Chondrocyte (in vitro differentiated cells): ENCODE measurements at regions not wholly inside any gene's neighbourhood (a gene's known extent, or its start where the extent isn't known, plus 50 kb on each side); places are given as distances from the start of the nearest gene placed in this dataset.

ENCODE experiments used
- DNase-seq: peaks from one replicate; pipeline ENCODE4 v3.0.0; 2021; ENCODE audit warnings: mixed read lengths, low spot score
- H3K27ac Mint-ChIP-seq: one replicate; pipeline ENCODE4 v1.8.0; 2021; ENCODE audit warnings: mild to moderate bottlenecking, moderate library complexity, mixed read lengths; ENCODE audit not compliant: unreplicated experiment
- H3K27me3 Mint-ChIP-seq: 2 replicates; pipeline ENCODE4 v1.8.0; 2021; ENCODE audit warnings: low read depth, mixed read lengths
- H3K36me3 Mint-ChIP-seq: 2 replicates; pipeline ENCODE4 v1.8.0; 2021; ENCODE audit warnings: low read depth, mixed read lengths
- H3K4me1 Mint-ChIP-seq: 2 replicates; pipeline ENCODE4 v1.8.0; 2021; ENCODE audit warnings: low read depth, mild to moderate bottlenecking, mixed read lengths
- H3K4me3 Mint-ChIP-seq: one replicate; pipeline ENCODE4 v1.8.0; 2021; ENCODE audit warnings: mild to moderate bottlenecking, moderate library complexity, mixed read lengths; ENCODE audit not compliant: unreplicated experiment
- H3K9me3 Mint-ChIP-seq: 2 replicates; pipeline ENCODE4 v1.8.0; 2021; ENCODE audit warnings: low read depth, mixed read lengths
- TF ChIP-seq, protein P1 (sequence below): fragments of 200-600 bp; sonication (generic); IDR thresholded peaks from 2 replicates; pipeline ENCODE4 v1.5.0; 2021; ENCODE audit warnings: antibody characterized with exemption, mild to moderate bottlenecking, moderate library complexity

DNA sequence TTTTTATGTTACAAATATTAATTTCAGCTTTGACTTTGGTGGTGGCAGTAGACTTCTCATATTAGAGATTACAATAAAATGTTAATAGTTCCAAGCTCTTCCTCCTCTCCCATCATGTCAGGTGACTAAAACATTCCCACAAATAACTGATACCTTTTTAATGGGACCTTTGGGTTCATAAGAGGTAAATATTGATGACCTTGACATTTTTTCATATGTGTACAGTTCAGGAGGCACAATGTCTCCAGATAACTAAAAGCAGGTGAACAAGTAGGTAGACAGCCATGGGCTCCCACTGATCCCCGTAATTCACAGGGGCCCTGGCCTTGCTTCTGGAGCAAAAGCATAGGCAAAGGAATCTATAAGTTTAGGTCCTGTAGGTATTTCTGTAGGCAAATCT, 317.7 kb downstream of the SOX4 start:
- peaks cover 24% of the 10 kb centered on the region for H3K4me1 Mint-ChIP-seq
- no peak overlapping the region for H3K27ac Mint-ChIP-seq

DNA sequence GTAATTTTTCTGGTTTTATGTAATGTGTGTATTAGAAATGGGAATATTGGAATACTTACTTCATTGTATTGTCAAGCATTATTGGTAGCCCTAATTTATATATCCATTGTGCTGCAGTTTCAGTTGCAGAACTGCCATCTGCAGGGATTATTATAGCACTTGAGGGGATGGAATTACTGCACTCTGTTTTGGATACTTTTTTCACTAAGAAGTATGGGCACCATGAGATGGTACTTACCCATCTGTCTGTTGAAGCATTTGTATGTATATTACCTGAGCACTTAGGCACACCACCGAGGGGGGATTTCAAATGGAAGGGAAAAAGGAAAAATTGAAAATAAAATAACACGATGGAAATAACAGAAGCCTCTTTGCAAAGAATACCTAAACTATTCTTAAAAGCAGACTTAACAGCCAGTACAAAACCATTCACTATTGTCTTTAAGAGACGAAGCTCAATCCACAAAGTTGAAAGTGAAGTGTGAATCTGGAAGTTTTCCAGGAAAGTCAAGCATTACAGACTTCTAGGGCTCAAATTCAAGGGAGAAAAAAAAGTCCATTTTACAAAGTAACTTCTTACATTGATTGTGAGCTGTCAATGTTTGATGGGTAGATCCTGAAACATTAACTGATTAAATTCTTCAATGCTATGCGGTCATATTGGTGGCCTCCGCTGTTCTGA, 318.7 kb downstream of the SOX4 start:
- Mint-ChIP-seq H3K27ac (no peak overlapping the region), H3K4me3 (no peak overlapping the region), H3K9me3 (no peaks in the 10 kb centered on the region), H3K4me1 (peaks cover 22% of the 10 kb centered on the region), H3K27me3 (no peaks in the 10 kb centered on the region), H3K36me3 (peaks cover 2% of the 10 kb centered on the region)
- DNase-seq, result no peak
- TF ChIP-seq, protein P1, sequence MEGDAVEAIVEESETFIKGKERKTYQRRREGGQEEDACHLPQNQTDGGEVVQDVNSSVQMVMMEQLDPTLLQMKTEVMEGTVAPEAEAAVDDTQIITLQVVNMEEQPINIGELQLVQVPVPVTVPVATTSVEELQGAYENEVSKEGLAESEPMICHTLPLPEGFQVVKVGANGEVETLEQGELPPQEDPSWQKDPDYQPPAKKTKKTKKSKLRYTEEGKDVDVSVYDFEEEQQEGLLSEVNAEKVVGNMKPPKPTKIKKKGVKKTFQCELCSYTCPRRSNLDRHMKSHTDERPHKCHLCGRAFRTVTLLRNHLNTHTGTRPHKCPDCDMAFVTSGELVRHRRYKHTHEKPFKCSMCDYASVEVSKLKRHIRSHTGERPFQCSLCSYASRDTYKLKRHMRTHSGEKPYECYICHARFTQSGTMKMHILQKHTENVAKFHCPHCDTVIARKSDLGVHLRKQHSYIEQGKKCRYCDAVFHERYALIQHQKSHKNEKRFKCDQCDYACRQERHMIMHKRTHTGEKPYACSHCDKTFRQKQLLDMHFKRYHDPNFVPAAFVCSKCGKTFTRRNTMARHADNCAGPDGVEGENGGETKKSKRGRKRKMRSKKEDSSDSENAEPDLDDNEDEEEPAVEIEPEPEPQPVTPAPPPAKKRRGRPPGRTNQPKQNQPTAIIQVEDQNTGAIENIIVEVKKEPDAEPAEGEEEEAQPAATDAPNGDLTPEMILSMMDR, result no peak

More for the DNA sequence above, 317.7 kb downstream of the SOX4 start:
- no peak for DNase-seq
- TF ChIP-seq, protein P1, result no peak
- H3K27me3 Mint-ChIP-seq, result no peaks in the 10 kb centered on the region
- H3K4me3 Mint-ChIP-seq, result no peak overlapping the region
- H3K9me3 Mint-ChIP-seq, result no peaks in the 10 kb centered on the region
- H3K36me3 Mint-ChIP-seq, result peaks cover 2% of the 10 kb centered on the region

DNA sequence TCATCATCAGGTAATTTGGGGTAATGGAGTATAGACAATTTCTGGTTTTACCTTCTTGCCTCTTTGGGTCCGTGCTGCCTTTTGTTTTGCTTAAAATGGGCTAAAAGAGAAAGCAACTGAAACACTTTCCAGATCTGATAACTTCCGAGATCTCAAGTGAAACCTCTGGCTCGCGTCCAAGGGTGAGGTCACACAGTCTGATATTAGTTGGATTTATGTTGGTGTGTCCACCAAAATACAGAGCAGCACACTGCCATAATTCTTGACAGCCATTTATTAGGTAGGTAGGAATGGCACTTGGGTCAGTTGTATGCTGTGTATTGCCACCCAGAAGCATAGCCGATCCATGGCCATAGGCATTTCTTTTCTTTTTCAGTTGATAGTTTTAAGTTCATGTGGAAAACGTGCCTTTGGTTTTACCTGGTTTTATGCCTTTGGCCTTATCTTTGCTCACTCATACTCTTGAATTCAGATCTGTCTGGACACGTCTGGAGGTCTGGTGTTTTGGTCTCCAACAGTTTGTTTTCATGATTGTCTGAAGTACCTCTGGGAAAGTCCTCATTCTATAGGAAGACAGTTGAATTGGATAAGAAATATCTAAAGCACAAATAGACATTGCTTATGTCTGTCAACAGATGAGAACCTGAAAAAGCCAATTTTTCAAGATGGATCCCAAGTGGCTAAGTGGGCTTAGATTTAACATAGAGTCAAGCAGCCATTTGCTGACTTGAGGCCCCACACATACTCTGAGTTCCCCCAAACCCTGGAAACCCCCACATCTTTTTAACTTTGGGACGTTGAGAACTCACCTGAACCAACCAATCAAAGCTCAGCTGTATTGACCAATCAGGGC, 320.8 kb downstream of the SOX4 start:
- peaks cover under 1% of the 10 kb centered on the region for H3K36me3 Mint-ChIP-seq

DNA sequence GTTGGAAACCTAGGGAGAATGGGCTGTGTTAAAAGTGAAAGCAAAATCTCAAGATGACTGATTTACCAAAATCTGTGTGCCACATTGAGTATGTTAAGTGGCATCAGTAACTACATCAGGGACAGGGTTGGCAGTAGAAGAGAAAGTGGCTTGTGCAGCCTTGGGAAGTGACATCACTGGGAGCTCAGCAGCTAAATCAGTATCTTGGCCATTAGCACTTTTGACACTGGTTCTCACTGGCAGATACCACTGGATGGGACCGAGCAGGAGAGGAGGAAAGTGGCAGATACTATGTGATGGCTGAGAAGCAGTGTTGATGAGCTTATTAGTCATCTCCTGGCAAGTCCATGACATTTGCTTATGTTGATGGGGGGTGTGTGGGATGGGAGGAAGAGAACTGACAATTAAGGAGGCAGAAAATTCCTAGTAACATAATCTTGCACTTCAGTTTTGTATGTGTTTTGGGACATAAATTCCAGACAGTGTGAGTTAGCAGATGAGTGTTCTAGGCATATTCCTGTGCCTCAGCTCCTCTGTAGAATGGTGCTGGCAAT, 322.2 kb downstream of the SOX4 start:
- H3K27ac Mint-ChIP-seq, result peak overlapping the region; percentile 53
- DNase-seq, result no peak

More for the DNA sequence above, 320.8 kb downstream of the SOX4 start:
- Mint-ChIP-seq H3K9me3 (no peaks in the 10 kb centered on the region), H3K27ac (no peak overlapping the region), H3K27me3 (no peaks in the 10 kb centered on the region), H3K4me1 (peaks cover 17% of the 10 kb centered on the region), H3K4me3 (no peak overlapping the region)
- TF ChIP-seq, protein P1, result no peak
- no peak for DNase-seq

DNA sequence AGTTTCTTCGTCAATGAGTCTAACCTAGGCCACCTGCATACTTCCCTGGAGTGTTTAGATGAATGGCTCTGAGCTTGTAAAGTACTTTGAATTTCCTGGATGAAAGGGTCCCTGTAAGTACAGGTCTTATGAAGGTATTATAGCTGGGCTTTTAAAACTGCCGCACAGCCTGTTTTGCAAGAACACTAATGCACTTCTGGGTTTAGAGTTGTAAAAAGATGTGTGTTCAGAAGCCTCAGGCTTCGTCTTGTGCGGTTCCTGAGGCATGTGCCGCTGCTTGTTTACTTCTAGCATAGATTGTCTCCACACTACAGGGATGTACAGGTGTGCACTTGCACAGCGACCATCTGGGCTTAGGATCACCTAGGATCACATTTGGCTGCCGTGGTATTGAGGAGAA, 324.5 kb downstream of the SOX4 start:
- no peak overlapping the region for H3K4me3 Mint-ChIP-seq
- H3K9me3 Mint-ChIP-seq, result no peaks in the 10 kb centered on the region
- TF ChIP-seq, protein P1, result no peak
- peaks cover 25% of the 10 kb centered on the region for H3K4me1 Mint-ChIP-seq
- DNase-seq, result no peak
- no peaks in the 10 kb centered on the region for H3K36me3 Mint-ChIP-seq
- no peaks in the 10 kb centered on the region for H3K27me3 Mint-ChIP-seq
- H3K27ac Mint-ChIP-seq, result no peak overlapping the region

More for the DNA sequence above, 322.2 kb downstream of the SOX4 start:
- TF ChIP-seq, protein P1, result no peak
- Mint-ChIP-seq H3K9me3 (no peaks in the 10 kb centered on the region), H3K27me3 (no peaks in the 10 kb centered on the region), H3K4me3 (peak overlapping the region; percentile 46), H3K36me3 (no peaks in the 10 kb centered on the region), H3K4me1 (peaks cover 17% of the 10 kb centered on the region)
